DMS53 treated with DMSO at 0.1 percent for 48 hours (cell line): ENCODE measurements at regions not wholly inside any gene's neighbourhood (a gene's known extent, or its start where the extent isn't known, plus 50 kb on each side); places are given as distances from the start of the nearest gene placed in this dataset.
A peak's percentile ranks its signal among the peaks of the same experiment; 100 is the strongest.
"Not testable (repeated sequence)": the region's sequence is repeated elsewhere in the genome, so short reads cannot be mapped to it uniquely, and the experiment has no call there.

Experiments
- DNase-seq: peaks from one replicate; lab custom pipeline; 2025; ENCODE audit not compliant: unreplicated experiment; lab: John Stamatoyannopoulos, UW

DNA sequence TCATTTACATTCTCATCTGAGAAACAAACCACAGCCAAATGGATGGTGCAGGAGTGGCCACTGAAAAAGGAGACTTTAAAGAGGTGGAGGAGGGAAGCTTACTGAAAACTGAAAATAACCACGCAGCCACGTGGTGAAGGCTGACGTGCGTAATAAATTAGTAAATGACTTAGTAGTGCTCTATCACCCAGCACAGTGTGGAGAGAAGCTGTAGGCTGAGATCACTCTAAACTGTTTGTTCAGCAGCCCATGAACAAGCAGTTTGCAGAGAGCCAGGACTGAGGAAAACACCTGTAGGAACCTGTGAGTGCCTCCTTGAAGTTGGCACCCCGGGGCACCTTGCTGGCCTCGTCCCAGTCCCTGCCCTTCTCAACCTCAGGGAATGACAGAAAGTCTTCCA lies 193.0 kb downstream of the TXNL1 start:
- no peak for DNase-seq

GRCh38 chr18:56444201-56444600 lies 194.2 kb downstream of the TXNL1 start:
- DNase-seq: no peak

DNA sequence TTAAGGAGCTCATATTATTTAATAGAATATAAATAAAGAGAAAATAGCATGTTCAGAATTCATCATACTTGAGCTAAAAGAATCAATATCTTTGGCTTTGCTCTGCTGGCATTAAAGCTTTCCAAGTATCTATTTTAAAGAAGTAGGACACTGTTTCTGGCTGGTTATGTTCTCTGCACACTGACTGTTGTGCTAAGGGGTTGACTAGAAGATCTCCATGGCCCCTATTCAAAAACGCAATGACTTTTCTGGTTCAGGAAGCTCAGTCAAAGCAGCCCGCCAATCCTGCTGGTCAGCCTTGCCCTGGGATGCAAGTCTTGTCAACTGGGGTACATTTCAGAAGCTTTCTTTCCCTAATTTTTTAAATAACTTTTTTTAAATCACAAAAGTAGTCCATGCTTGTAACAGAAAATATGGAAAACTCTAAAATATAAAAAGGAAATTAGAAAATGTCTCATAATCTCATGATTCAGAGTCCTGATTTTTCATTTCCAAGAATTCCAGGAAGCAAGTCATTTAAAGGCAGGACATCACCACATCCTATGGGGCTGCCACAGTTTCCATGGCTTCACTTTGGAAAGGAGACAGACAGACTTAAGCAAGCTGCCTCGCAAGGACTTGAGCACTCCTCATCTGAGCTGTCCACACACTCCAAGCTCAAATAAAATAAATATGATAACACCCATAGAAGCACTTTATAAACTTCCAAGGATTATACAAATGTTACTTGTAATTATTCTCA lies 195.1 kb downstream of the TXNL1 start:
- no peak for DNase-seq

DNA sequence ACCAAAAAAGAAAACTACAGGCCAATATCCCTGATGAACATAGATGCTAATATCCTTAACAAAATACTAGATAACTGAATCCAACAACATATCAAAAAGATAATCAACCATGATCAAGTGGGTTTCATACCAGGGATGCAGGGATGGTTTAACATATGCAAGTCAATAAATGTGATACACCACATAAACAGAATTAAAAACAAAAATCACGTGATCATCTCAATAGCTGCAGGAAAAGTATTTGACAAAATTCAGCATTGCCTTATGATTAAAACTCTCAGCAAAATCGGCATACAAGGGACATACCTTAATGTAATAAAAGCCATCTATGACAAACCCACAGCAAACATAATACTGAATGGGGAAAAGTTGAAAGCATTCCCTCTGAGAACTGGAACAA lies 199.9 kb downstream of the TXNL1 start:
- DNase-seq: not testable (repeated sequence)

- DNase-seq: no peak
Measured at GRCh38 chr18:56436651-56437050, 201.7 kb downstream of the TXNL1 start.

- DNase-seq: no peak
Measured at GRCh38 chr18:56433919-56434318, 204.5 kb downstream of the TXNL1 start.

- peak; percentile 36 for DNase-seq
Measured at GRCh38 chr18:56431551-56431950, 206.8 kb downstream of the TXNL1 start.

GRCh38 chr18:56423626-56424025 lies 214.8 kb downstream of the TXNL1 start:
- DNase-seq: no peak

GRCh38 chr18:56421647-56422046 lies 216.7 kb downstream of the TXNL1 start:
- DNase-seq: no peak

GRCh38 chr18:56420868-56421267 lies 217.5 kb downstream of the TXNL1 start:
- not testable (repeated sequence) for DNase-seq

DNA sequence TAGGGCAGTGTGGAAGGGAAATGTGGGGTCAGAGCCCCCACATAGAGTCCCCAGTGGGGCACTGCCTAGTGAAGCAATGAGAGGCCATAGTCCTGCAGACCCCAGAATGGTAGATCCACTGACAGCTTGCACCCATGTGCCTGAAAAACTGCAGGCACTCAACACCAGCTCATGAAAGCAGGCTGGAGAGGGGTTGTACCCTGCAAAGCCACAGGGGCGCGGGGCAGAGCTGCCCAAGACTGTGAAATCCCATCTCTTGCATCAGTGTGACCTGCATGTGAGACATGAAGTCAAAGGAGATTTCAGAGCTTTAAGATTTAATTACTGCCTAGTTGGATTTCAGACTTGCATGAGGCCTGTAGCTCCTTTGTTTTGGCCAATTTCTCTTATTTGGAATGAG lies 224.0 kb downstream of the TXNL1 start:
- no peak for DNase-seq

GRCh38 chr18:56413862-56414261 lies 224.5 kb downstream of the TXNL1 start:
- DNase-seq: no peak

DNA sequence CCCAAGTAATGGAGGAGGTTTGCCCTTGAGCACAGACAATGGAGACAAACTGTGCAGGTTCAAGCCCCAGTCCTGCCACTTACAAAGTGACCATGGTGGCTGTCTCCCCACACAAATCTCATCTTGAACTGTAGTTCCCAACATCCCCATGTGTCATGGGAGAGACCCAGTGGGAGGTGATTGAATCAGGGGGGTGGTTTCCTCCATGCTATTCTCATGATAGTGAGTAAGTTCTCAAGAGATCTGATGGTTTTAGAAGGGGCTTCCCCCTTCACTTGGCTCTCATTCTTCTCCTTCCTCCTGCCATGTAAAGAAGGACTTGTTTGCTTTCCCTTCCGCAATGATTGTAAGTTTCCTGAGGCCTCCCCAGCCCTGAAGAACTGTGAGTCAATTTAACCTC lies 225.4 kb downstream of the TXNL1 start:
- DNase-seq: no peak

DNA sequence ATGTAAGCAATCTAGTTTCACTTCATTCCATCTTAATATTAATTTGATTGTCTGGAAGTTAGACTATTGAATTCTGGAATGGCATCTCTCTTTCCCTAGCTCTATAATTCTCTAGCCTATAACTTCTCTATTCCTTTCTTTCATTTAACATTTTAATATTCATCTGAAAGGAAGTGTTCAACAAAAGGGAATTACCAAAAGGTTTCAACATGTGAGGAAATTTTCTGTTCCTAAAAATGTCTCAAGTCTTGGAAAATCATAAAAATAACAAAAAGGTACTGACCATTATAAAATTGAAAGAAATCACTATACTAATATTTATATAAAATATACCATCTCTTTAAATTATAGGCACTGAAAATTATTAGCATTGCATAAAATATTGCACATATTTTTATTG lies 228.7 kb downstream of the TXNL1 start:
- no peak for DNase-seq

GRCh38 chr18:56407646-56408180 lies 230.7 kb downstream of the TXNL1 start:
- DNase-seq: no peak

GRCh38 chr18:56402872-56403516 lies 235.4 kb downstream of the TXNL1 start:
- DNase-seq: no peak

DNA sequence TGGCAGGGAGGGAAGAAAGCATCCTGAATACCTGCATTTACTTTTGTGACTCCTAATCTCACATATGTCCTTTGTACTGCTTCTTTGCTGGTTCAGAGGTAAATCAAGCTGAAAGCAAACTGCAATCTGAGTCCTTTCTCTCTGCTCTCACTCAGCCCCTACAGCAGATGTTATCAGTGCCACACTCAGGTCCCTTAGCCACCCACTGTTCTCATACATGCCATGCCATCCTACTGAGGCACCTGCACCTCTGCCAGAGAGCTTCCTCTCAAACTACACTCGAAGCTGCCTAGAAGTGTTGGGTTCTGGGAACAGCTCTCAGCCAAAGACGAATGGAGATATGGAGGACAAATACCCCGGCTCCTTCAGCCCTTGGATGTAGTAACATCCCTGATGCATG lies 244.5 kb downstream of the TXNL1 start:
- DNase-seq: no peak

GRCh38 chr18:56391931-56392590 lies 246.3 kb downstream of the TXNL1 start:
- DNase-seq: no peak

DNA sequence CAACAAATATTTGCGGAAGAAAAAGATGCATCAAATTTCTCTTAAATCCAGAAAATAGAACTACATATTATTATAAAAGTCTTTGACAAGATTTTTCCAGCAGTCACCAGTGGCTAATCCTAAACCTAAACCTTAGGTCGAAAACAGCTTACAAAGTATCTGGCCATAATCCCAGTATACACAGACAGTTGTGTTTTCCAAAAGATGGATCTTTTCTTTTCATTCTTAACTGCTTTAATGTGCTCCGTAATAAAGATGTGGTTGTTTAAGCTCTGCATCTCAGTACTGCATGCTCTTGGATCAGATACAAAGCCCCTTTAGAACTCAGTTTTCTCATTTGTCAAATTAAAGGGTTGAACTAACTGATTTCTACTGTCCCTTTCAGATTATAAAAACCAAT lies 247.8 kb downstream of the TXNL1 start:
- no peak for DNase-seq

- no peak for DNase-seq
Measured at GRCh38 chr18:56389190-56389589, 249.2 kb downstream of the TXNL1 start.

- DNase-seq: no peak
Measured at GRCh38 chr18:56388571-56388970, 249.8 kb downstream of the TXNL1 start.

- no peak for DNase-seq
Measured at GRCh38 chr18:56386856-56387255, 251.5 kb downstream of the TXNL1 start.
